Esophagus muscularis mucosa (tissue), 4 donors: ENCODE measurements at regions not wholly inside any gene's neighbourhood (a gene's known extent, or its start where the extent isn't known, plus 50 kb on each side); places are given as distances from the start of the nearest gene placed in this dataset.

Experiments used
- DNase-seq: peaks from one replicate; pipeline ENCODE4 v3.0.0-alpha.2; 2017; ENCODE audit errors: extremely low spot score
- H3K27ac ChIP-seq, 4 donors: fragments of 200-600 bp; sonication (generic); replicated peaks in 1 of 4; 1 replicate in 3 of 4; 2 replicates in 1 of 4; pipeline ENCODE4 v1.5.1; 2016 to 2019; ENCODE audit warnings: mild to moderate bottlenecking in 1 of 4
- H3K27me3 ChIP-seq, 4 donors: fragments of 200-600 bp; sonication (generic); one replicate each; pipeline versions ENCODE4 v1.5.1 to v1.6.0; 2016 to 2019
- H3K36me3 ChIP-seq, 4 donors: fragments of 200-600 bp; sonication (generic); one replicate each; pipeline ENCODE4 v1.5.1; 2016 to 2019
- H3K4me1 ChIP-seq, 4 donors: fragments of 200-600 bp; sonication (generic); one replicate each; pipeline ENCODE4 v1.5.1; 2016 to 2019
- H3K4me3 ChIP-seq, 4 donors: fragments of 200-600 bp; sonication (generic); 1 replicate in 2 of 4; 2 replicates in 2 of 4; pipeline ENCODE4 v1.5.1; 2016 to 2019; ENCODE audit warnings: mild to moderate bottlenecking in 4 of 4, moderate library complexity in 1 of 4
- H3K9me3 ChIP-seq, 4 donors: fragments of 200-600 bp; sonication (generic); 1 replicate in 3 of 4; 2 replicates in 1 of 4; pipeline ENCODE4 v1.5.1; 2016 to 2019
- CTCF ChIP-seq, 3 experiments: fragments of 200-600 bp in 2 of 3; fragments of 450-650 bp in 1 of 3; sonication (generic) in 2 of 3; IDR thresholded peaks; one replicate each; pipeline ENCODE4 v1.5.1; 2017 to 2019; ENCODE audit warnings: antibody characterized with exemption in 3 of 3, mild to moderate bottlenecking in 2 of 3, moderate library complexity in 1 of 3
- EP300 ChIP-seq: sonication (generic); formaldehyde crosslinking; IDR thresholded peaks from one replicate; pipeline ENCODE4 v1.6.1; 2017; ENCODE audit warnings: antibody characterized with exemption
- POLR2A ChIP-seq: fragments of 450-650 bp; IDR thresholded peaks from one replicate; pipeline ENCODE4 v1.6.1; 2017; ENCODE audit warnings: antibody characterized with exemption, moderate library complexity, mild to moderate bottlenecking, low read depth
- POLR2AphosphoS5 ChIP-seq, 2 donors: sonication (generic); formaldehyde crosslinking; IDR thresholded peaks; one replicate each; pipeline ENCODE4 v1.6.1; 2017; ENCODE audit warnings: antibody characterized with exemption in 2 of 2
- WGBS: methylation state at CpG from one replicate; pipeline ENCODE4 v1.1.5; 2018; 5-methylcytosine and 5-hydroxymethylcytosine counted together
- intact Hi-C: fragments of 100-400 bp; cut with DNase I; formaldehyde crosslinking; loops from one replicate; pipeline ENCODE4 v1.15.1; 2023

GRCh38 chr7:18399436-18400235 is 95.9 kb upstream of the HDAC9 start:
- TF ChIP-seq POLR2AphosphoS5 (IDR thresholded peaks at IDR 0.05) (no peak), POLR2A (no peak), EP300 (no peak), CTCF (IDR thresholded peaks at IDR 0.05) (no peak)
- Histone ChIP-seq H3K4me3 (no peak overlapping the region), H3K4me1 (no peaks in the 10 kb centered on the region), H3K9me3 (no peaks in the 10 kb centered on the region), H3K36me3 (no peaks in the 10 kb centered on the region), H3K27me3 (no peaks in the 10 kb centered on the region), H3K27ac (no peak overlapping the region)
- DNase-seq: no peak
- 86% methylated on average over 4 of the region's 4 CpGs for WGBS
- intact Hi-C loops: no loop called here

- WGBS: 91% methylated on average over 2 of the region's 2 CpGs
- Histone ChIP-seq H3K4me1 (no peaks in the 10 kb centered on the region), H3K4me3 (no peak overlapping the region), H3K9me3 (no peaks in the 10 kb centered on the region), H3K27me3 (no peaks in the 10 kb centered on the region), H3K27ac (no peak overlapping the region), H3K36me3 (no peaks in the 10 kb centered on the region)
- intact Hi-C loops: no loop called here
- no peak for DNase-seq
- no peak for TF ChIP-seq POLR2A
- no peak for TF ChIP-seq CTCF (IDR thresholded peaks at IDR 0.05)
- TF ChIP-seq POLR2AphosphoS5 (IDR thresholded peaks at IDR 0.05): no peak
- TF ChIP-seq EP300: no peak
These were observed 95.3 kb upstream of the HDAC9 start for GRCh38 chr7:18400275-18400674.

- Histone ChIP-seq H3K27me3 (no peaks in the 10 kb centered on the region), H3K9me3 (no peaks in the 10 kb centered on the region), H3K4me3 (no peak overlapping the region), H3K27ac (no peak overlapping the region), H3K4me1 (no peaks in the 10 kb centered on the region), H3K36me3 (no peaks in the 10 kb centered on the region)
- no peak for DNase-seq
- intact Hi-C loops: no loop called here
- 75% methylated on average over 3 of the region's 3 CpGs for WGBS
- TF ChIP-seq POLR2AphosphoS5 (IDR thresholded peaks at IDR 0.05) (no peak), POLR2A (no peak), EP300 (no peak), CTCF (IDR thresholded peaks at IDR 0.05) (no peak)
These were observed 94.8 kb upstream of the HDAC9 start for GRCh38 chr7:18400726-18401125.

- Histone ChIP-seq H3K27ac (no peak overlapping the region), H3K9me3 (no peaks in the 10 kb centered on the region), H3K4me3 (no peak overlapping the region), H3K4me1 (no peaks in the 10 kb centered on the region), H3K36me3 (no peaks in the 10 kb centered on the region), H3K27me3 (no peaks in the 10 kb centered on the region)
- DNase-seq: no peak
- intact Hi-C loops: no loop called here
- WGBS: 69% methylated on average over 1 of the region's 1 CpG
- TF ChIP-seq EP300: no peak
- TF ChIP-seq CTCF (IDR thresholded peaks at IDR 0.05): no peak
- TF ChIP-seq POLR2AphosphoS5 (IDR thresholded peaks at IDR 0.05): no peak
- TF ChIP-seq POLR2A: no peak
These were observed 93.8 kb upstream of the HDAC9 start for GRCh38 chr7:18401757-18402156.
